ENCODE measurements at regions not wholly inside any gene's neighbourhood (a gene's known extent, or its start where the extent isn't known, plus 50 kb on each side); places are given as distances from the start of the nearest gene placed in this dataset.
A peak's percentile ranks its signal among the peaks of the same experiment; 100 is the strongest.

- no peak for DNase-seq (ENCODE audit: low read depth in 2 of 2)
Observed at GRCh38 chr6:17047889-17048288, 54.0 kb upstream of the STMND1 start.

GRCh38 chr6:17045581-17046322 lies 56.1 kb upstream of the STMND1 start:
- DNase-seq (ENCODE audit: low read depth in 2 of 2): no peak

GRCh38 chr6:17043148-17043522 lies 58.7 kb upstream of the STMND1 start:
- DNase-seq (ENCODE audit: low read depth in 2 of 2): no peak

GRCh38 chr6:17042422-17043147 lies 59.3 kb upstream of the STMND1 start:
- DNase-seq (ENCODE audit: low read depth in 2 of 2): no peak

- DNase-seq (ENCODE audit: low read depth in 2 of 2): no peak
Observed at GRCh38 chr6:17039266-17039665, 62.6 kb upstream of the STMND1 start.

GRCh38 chr6:17038316-17038715 lies 63.5 kb upstream of the STMND1 start:
- no peak for DNase-seq (ENCODE audit: low read depth in 2 of 2)

- DNase-seq (ENCODE audit: low read depth in 2 of 2): no peak
Observed at GRCh38 chr6:17036065-17036393, 65.8 kb upstream of the STMND1 start.

- DNase-seq (ENCODE audit: low read depth in 2 of 2): no peak
Observed at GRCh38 chr6:17035257-17036064, 66.4 kb upstream of the STMND1 start.

GRCh38 chr6:17033746-17034145 lies 68.1 kb upstream of the STMND1 start:
- no peak for DNase-seq (ENCODE audit: low read depth in 2 of 2)

GRCh38 chr6:17032988-17033634 lies 68.7 kb upstream of the STMND1 start:
- DNase-seq (ENCODE audit: low read depth in 2 of 2): no peak

- DNase-seq (ENCODE audit: low read depth in 2 of 2): no peak
Observed at GRCh38 chr6:17032590-17032987, 69.3 kb upstream of the STMND1 start.

- no peak for DNase-seq (ENCODE audit: low read depth in 2 of 2)
Observed at GRCh38 chr6:17031961-17032360, 69.9 kb upstream of the STMND1 start.

GRCh38 chr6:17027441-17027840 lies 74.4 kb upstream of the STMND1 start:
- DNase-seq (ENCODE audit: low read depth in 2 of 2): no peak

- no peak for DNase-seq (ENCODE audit: low read depth in 2 of 2)
Observed at GRCh38 chr6:17022604-17023003, 79.2 kb upstream of the STMND1 start.

- DNase-seq (ENCODE audit: low read depth in 2 of 2): no peak
Observed at GRCh38 chr6:17021539-17021889, 80.3 kb upstream of the STMND1 start.

- DNase-seq (ENCODE audit: low read depth in 2 of 2): no peak
Observed at GRCh38 chr6:17020889-17021538, 80.8 kb upstream of the STMND1 start.

GRCh38 chr6:17018425-17018824 lies 83.4 kb upstream of the STMND1 start:
- DNase-seq (ENCODE audit: low read depth in 2 of 2): no peak

- DNase-seq (ENCODE audit: low read depth in 2 of 2): no peak
Observed at GRCh38 chr6:17017416-17017815, 84.4 kb upstream of the STMND1 start.

GRCh38 chr6:17015551-17016381 lies 86.1 kb upstream of the STMND1 start:
- DNase-seq (ENCODE audit: low read depth in 2 of 2): peak in 1 of 2 donors; percentile 7

GRCh38 chr6:17015144-17015543 lies 86.7 kb upstream of the STMND1 start:
- no peak for DNase-seq (ENCODE audit: low read depth in 2 of 2)

- no peak for DNase-seq (ENCODE audit: low read depth in 2 of 2)
Observed at GRCh38 chr6:17013701-17014100, 88.1 kb upstream of the STMND1 start.
